Loucy (cell line): ENCODE measurements at regions not wholly inside any gene's neighbourhood (a gene's known extent, or its start where the extent isn't known, plus 50 kb on each side); places are given as distances from the start of the nearest gene placed in this dataset.
"Not testable (repeated sequence)": the region's sequence is repeated elsewhere in the genome, so short reads cannot be mapped to it uniquely, and the experiment has no call there.

ENCODE experiments used
- H2AFZ ChIP-seq: fragments of 200-600 bp; sonication (generic); 2 replicates; pipeline ENCODE4 v1.6.0; 2016; ENCODE audit warnings: antibody characterized with exemption, mild to moderate bottlenecking, low read length, moderate library complexity
- H3F3A ChIP-seq: fragments of 200-600 bp; 2 replicates; pipeline ENCODE4 v1.6.0; 2016; ENCODE audit warnings: antibody characterized with exemption, low read depth, mild to moderate bottlenecking
- H3K27me3 ChIP-seq: fragments of 200-600 bp; sonication (generic); 2 replicates; pipeline ENCODE4 v1.6.1; 2014; ENCODE audit warnings: low read length, mild to moderate bottlenecking; ENCODE audit not compliant: insufficient read depth, poor library complexity, severe bottlenecking
- H3K36me3 ChIP-seq: fragments of 200-600 bp; sonication (generic); 2 replicates; pipeline ENCODE4 v1.6.1; 2016; ENCODE audit warnings: low read length; ENCODE audit not compliant: insufficient read depth
- H3K4me1 ChIP-seq: fragments of 200-600 bp; sonication (generic); 2 replicates; pipeline ENCODE4 v1.5.1; 2014; ENCODE audit warnings: low read length, mild to moderate bottlenecking; ENCODE audit not compliant: insufficient read depth, poor library complexity, severe bottlenecking
- H3K4me2 ChIP-seq: fragments of 200-600 bp; sonication (generic); 2 replicates; pipeline ENCODE4 v1.6.0; 2014; ENCODE audit warnings: antibody characterized with exemption, low read length, low read depth, mild to moderate bottlenecking; ENCODE audit not compliant: poor library complexity, severe bottlenecking
- H3K4me3 ChIP-seq: fragments of 200-600 bp; sonication (generic); 2 replicates; pipeline ENCODE4 v1.5.1; 2014; ENCODE audit warnings: low read length, mild to moderate bottlenecking, mixed read lengths; ENCODE audit not compliant: poor library complexity, severe bottlenecking
- H3K79me2 ChIP-seq: fragments of 200-600 bp; sonication (generic); 2 replicates; pipeline ENCODE4 v1.6.1; 2014; ENCODE audit warnings: low read length; ENCODE audit not compliant: insufficient read depth
- H3K9ac ChIP-seq: fragments of 200-600 bp; sonication (generic); 2 replicates; pipeline ENCODE4 v1.6.0; 2014; ENCODE audit warnings: mild to moderate bottlenecking, low read depth, low read length, moderate library complexity; ENCODE audit not compliant: poor library complexity, severe bottlenecking
- H3K9me2 ChIP-seq: fragments of 200-600 bp; sonication (generic); replicated peaks from 2 replicates; pipeline ENCODE4 v1.6.1; 2016; ENCODE audit warnings: low read depth, low read length, mixed read lengths
- H3K9me3 ChIP-seq: fragments of 200-600 bp; sonication (generic); 2 replicates; pipeline ENCODE4 v1.6.1; 2014; ENCODE audit warnings: mild to moderate bottlenecking, antibody characterized with exemption, low read length, low read depth; ENCODE audit not compliant: insufficient read depth
- H4K20me1 ChIP-seq: fragments of 200-600 bp; sonication (generic); 2 replicates; pipeline ENCODE4 v1.6.0; 2014; ENCODE audit warnings: antibody characterized with exemption, low read length, mild to moderate bottlenecking; ENCODE audit not compliant: insufficient read depth, poor library complexity, severe bottlenecking
- EZH2phosphoT487 ChIP-seq: fragments of 200-600 bp; IDR thresholded peaks from 2 replicates; pipeline ENCODE4 v1.6.1; 2018; ENCODE audit warnings: antibody characterized with exemption, mild to moderate bottlenecking, moderate library complexity, borderline replicate concordance
- TF ChIP-seq, protein P1 (sequence below): fragments of 200-600 bp; sonication (generic); conservative IDR thresholded peaks from 2 replicates; pipeline ENCODE4 v1.5.1; 2014; ENCODE audit warnings: mild to moderate bottlenecking, antibody characterized with exemption, low read length

DNA sequence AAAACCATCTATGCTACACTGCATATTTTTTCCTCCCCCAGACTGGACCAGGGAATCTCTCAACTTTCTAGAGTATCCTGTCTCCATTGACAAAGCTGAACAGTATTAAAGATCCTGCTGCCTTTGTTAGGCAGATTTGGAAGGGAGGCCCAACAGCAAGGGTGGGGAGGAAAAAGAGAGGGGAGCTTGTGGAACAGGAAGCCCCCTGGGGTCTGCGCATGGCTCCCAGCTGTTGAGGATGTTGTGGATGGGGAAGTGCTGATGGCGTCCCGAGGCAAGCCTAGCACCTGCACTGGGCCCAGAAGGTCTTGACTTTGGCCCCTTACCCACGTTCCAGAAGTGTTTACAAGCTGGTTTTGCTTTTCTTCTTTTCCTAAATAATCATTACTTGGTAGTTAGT is 146.6 kb downstream of the TBC1D2B start:
- not testable (repeated sequence) for H3K9ac ChIP-seq, H3F3A ChIP-seq, H3K79me2 ChIP-seq, H3K9me2 ChIP-seq, H3K9me3 ChIP-seq, H2AFZ ChIP-seq, H3K36me3 ChIP-seq, H3K4me1 ChIP-seq, H3K4me3 ChIP-seq, H3K4me2 ChIP-seq, H4K20me1 ChIP-seq, H3K27me3 ChIP-seq

DNA sequence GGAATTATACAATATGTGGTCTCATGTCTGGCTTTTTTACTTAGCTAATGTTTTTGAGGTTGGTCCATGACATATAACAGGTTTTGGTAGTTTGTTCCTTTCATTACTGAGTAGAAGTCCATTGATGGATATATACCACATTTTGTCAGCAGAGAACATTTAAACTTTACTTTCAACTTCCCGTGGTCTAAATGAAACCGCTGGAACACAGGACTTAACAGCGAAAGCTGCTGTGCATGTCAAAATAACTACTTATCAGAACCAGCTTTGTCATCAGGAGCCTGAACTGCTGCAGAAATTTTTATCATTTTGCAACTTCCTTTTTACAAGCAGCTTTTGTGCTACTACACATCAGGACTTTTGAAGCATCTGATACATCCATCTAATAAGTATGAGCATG is 147.0 kb downstream of the TBC1D2B start:
- H2AFZ ChIP-seq = not testable (repeated sequence)

DNA sequence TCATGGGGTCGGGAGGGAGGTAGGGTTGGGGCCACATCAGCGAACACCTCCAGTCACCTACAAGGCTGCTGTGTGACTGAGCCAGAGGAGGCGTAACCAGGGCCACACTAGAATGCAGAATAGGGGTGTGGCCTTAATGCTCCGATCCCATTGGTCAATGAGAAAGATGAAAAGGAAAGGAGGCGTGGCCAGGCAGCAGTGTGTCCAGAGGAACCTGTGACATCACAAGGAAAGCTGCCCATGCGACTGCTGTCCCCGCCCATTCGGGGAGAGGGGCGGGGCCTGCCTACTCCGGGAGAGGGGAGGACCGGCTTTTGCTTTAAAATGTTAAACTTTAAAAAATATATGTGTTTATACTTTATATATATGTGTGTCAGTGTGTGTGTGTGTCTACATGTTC is 150.7 kb downstream of the TBC1D2B start:
- not testable (repeated sequence) for H4K20me1 ChIP-seq, H3K4me2 ChIP-seq, H3F3A ChIP-seq, H3K79me2 ChIP-seq, H3K36me3 ChIP-seq, H3K4me1 ChIP-seq, H3K9ac ChIP-seq, H3K4me3 ChIP-seq, H3K9me3 ChIP-seq, H2AFZ ChIP-seq, H3K27me3 ChIP-seq, H3K9me2 ChIP-seq

More for the DNA sequence above, 147.0 kb downstream of the TBC1D2B start:
- H3K9ac ChIP-seq, H3K27me3 ChIP-seq, H3K4me2 ChIP-seq, H3K79me2 ChIP-seq, H3F3A ChIP-seq, H3K4me1 ChIP-seq, H3K9me2 ChIP-seq, H3K9me3 ChIP-seq, H3K4me3 ChIP-seq, H4K20me1 ChIP-seq, H3K36me3 ChIP-seq: not testable (repeated sequence)

DNA sequence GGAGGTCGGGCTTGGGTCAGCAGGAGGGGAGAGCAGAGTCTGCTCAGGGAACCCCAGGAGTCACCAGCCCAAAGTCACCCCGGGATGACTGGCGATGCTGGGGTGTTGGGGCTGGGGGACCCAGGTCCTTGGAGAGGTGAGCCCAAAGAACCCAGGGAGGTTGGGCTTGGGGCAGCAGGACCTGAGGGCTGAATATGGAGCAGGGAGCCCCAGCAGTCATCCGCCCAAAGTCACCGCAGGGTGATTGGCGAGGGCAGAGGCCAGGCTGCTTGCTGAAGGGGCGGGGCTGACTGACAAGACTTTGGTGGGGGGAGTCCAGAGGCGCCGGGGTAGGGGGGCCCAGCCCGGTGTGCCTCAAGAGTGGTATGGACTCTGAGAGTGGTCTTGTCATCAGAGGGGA is 151.2 kb downstream of the TBC1D2B start:
- H3K27me3 ChIP-seq, H3K4me1 ChIP-seq, H3K9ac ChIP-seq, H3K36me3 ChIP-seq, H3F3A ChIP-seq, H3K79me2 ChIP-seq, H3K9me3 ChIP-seq, H3K4me3 ChIP-seq, H2AFZ ChIP-seq, H4K20me1 ChIP-seq, H3K9me2 ChIP-seq, H3K4me2 ChIP-seq: not testable (repeated sequence)

DNA sequence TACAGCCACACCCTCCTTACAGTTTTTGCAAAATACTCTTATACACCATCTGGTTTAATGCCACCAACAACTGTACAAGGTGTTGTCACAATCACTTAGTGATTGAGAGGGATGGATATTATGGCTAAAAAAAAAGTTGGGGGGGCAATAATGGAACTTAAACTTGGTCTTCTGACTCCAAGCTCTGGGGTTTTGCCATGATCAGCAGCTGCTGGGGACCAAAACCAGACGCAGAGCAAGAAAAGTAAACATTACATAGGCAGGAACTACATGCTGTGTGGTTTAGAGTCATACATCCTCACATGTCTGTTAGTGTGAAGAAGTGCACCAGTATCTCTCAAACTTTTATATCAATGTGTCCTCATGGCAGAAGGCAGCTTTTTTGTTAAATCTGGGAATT is 152.4 kb downstream of the TBC1D2B start:
- H2AFZ ChIP-seq, H3K36me3 ChIP-seq, H3K79me2 ChIP-seq, H3K4me2 ChIP-seq, H3K9me2 ChIP-seq, H3K4me3 ChIP-seq, H3F3A ChIP-seq, H3K27me3 ChIP-seq, H3K4me1 ChIP-seq, H4K20me1 ChIP-seq, H3K9ac ChIP-seq, H3K9me3 ChIP-seq: not testable (repeated sequence)

DNA sequence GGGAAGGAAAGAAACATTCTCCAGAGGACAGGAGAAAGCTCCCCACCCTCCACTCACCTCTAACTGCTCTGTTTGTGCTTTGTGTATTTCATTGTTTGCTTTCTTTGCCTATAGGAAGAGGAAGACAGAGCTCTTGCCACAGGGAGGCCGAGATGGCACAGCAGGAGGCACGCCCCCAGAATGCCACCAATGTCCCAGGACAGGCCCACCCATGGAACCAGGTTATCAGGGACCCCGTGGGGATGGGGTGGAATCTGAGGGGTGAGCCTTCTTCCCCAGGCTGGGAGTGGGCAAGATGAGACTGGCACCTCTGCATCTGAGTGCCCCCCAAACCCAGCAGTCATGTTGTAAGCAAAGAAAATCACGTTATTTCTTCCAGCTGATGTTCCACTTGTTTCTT is 155.8 kb downstream of the TBC1D2B start:
- Histone ChIP-seq H3K4me1 (no peaks in the 10 kb centered on the region), H3K9ac (no peak overlapping the region), H3F3A (no peaks in the 10 kb centered on the region), H3K4me3 (no peak overlapping the region), H3K36me3 (no peaks in the 10 kb centered on the region), H3K79me2 (no peaks in the 10 kb centered on the region), H3K9me3 (no peaks in the 10 kb centered on the region), H3K9me2 (no peaks in the 10 kb centered on the region), H4K20me1 (no peaks in the 10 kb centered on the region), H2AFZ (no peak overlapping the region), H3K4me2 (no peak overlapping the region), H3K27me3 (no peaks in the 10 kb centered on the region)
- TF ChIP-seq, protein P1, sequence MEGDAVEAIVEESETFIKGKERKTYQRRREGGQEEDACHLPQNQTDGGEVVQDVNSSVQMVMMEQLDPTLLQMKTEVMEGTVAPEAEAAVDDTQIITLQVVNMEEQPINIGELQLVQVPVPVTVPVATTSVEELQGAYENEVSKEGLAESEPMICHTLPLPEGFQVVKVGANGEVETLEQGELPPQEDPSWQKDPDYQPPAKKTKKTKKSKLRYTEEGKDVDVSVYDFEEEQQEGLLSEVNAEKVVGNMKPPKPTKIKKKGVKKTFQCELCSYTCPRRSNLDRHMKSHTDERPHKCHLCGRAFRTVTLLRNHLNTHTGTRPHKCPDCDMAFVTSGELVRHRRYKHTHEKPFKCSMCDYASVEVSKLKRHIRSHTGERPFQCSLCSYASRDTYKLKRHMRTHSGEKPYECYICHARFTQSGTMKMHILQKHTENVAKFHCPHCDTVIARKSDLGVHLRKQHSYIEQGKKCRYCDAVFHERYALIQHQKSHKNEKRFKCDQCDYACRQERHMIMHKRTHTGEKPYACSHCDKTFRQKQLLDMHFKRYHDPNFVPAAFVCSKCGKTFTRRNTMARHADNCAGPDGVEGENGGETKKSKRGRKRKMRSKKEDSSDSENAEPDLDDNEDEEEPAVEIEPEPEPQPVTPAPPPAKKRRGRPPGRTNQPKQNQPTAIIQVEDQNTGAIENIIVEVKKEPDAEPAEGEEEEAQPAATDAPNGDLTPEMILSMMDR = no peak
- no peak for TF ChIP-seq EZH2phosphoT487

DNA sequence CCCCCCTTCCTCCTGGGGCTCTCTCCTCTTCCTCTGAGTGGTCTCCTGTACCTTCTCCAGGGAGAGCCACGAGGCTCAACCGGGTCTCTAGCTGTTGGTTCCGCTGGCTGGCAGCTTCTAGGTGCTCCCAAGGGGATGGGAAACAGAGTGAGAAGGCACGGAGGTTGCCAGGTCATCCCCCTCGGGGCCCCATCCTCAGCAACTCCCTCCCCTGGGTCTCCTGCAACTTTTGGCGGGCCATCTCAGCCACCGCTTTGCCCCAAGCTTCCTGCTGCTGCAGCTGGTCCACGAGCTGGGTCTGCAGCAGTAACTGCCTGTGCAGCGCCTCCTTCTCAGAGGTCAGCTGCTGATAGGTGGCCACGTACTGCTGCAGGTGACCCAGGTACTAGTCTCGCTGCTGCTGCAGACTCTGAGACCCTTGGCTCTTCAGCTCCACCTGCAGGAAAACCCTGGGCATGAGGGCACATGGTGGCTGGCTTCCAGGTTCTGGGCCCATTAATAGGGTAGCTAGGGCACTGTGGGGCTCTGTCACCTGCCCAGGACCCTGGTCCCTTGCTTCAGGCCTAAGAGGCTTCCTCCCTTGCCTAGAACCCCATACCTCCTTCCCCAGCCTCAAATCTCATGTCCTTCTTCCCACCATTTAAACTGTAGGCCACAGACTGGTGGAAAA is 160.4 kb downstream of the TBC1D2B start:
- H3K79me2 ChIP-seq, H2AFZ ChIP-seq, H4K20me1 ChIP-seq, H3K9me2 ChIP-seq, H3K9ac ChIP-seq, H3K9me3 ChIP-seq, H3K4me3 ChIP-seq, H3K27me3 ChIP-seq, H3K4me2 ChIP-seq, H3K4me1 ChIP-seq, H3F3A ChIP-seq, H3K36me3 ChIP-seq: not testable (repeated sequence)
